HepG2 (cell line): ENCODE measurements at regions not wholly inside any gene's neighbourhood (a gene's known extent, or its start where the extent isn't known, plus 50 kb on each side); places are given as distances from the start of the nearest gene placed in this dataset.

Source experiments
- ATAC-seq: fragments of 200-7000 bp; cut with Tn5 transposase; 3 replicates; pipeline ENCODE4 v1.9.1; 2020; ENCODE audit warnings: mild to moderate bottlenecking, moderate library complexity
- BruUV-seq: library from RNA; stranded (reverse); fragments of 400-500 nt; replicated peaks from 2 replicates; lab custom pipeline; 2021; lab: Mats Ljungman, UMichigan
- CTCF ChIA-PET: fragments of 300-600 bp; formaldehyde crosslinking; extraction: SDS; loops from one replicate; lab custom pipeline; 2021; ENCODE audit warnings: low total read pairs, inconsistent platforms, low intra/inter-chr PET ratio; lab: Yijun Ruan, JAX
- POLR2A ChIA-PET: fragments of 350-600 bp; sonication (Branson Sonifier 250); formaldehyde crosslinking; loops from one replicate; lab custom pipeline; 2020; ENCODE audit warnings: antibody characterized with exemption, inconsistent platforms; lab: Yijun Ruan, JAX
- DNase-seq: peaks from one replicate; pipeline ENCODE4 v3.0.0-alpha.2; 2015; ENCODE audit warnings: low spot score
- FAIRE-seq: peaks from 3 replicates; lab custom pipeline; 2011; peaks lifted over from hg19 to GRCh38; lab: Jason Lieb, UNC
- H2AFZ ChIP-seq: one replicate; pipeline ENCODE4 v1.6.1; 2011; ENCODE audit warnings: low read length, inconsistent platforms
- H3K27ac ChIP-seq: fragments of 300-600 bp; 3 replicates; pipeline ENCODE4 v1.8.0; 2011; ENCODE audit warnings: mixed run types, mild to moderate bottlenecking, mixed read lengths, low read length, inconsistent platforms; ENCODE audit not compliant: insufficient read depth; ENCODE audit errors: extremely low read length
- H3K27me3 ChIP-seq, 2 experiments: fragments of 200-600 bp in 1 of 2; 2 replicates in 1 of 2; 3 replicates in 1 of 2; pipeline versions ENCODE4 v1.6.0 to v1.8.0; 2011; ENCODE audit warnings: low read length in 2 of 2, mild to moderate bottlenecking in 2 of 2, moderate library complexity in 2 of 2, inconsistent platforms in 1 of 2; ENCODE audit not compliant: insufficient read depth in 2 of 2, control insufficient read depth in 1 of 2
- H3K36me3 ChIP-seq, 2 experiments: fragments of 200-600 bp in 1 of 2; replicated peaks in 1 of 2; 2 replicates in 1 of 2; 3 replicates in 1 of 2; pipeline versions ENCODE4 v1.5.1 to v1.8.0; 2011; ENCODE audit warnings: low read length in 2 of 2, inconsistent platforms in 1 of 2; ENCODE audit not compliant: insufficient read depth in 2 of 2, control insufficient read depth in 1 of 2
- H3K4me1 ChIP-seq: 2 replicates; pipeline ENCODE4 v1.5.1; 2012; ENCODE audit warnings: low read length, inconsistent platforms; ENCODE audit not compliant: insufficient read depth
- H3K4me2 ChIP-seq: 2 replicates; pipeline ENCODE4 v1.6.0; 2011; ENCODE audit warnings: low read depth, low read length, inconsistent platforms
- H3K4me3 ChIP-seq, 3 experiments: fragments of 200-600 bp in 1 of 3; sonication (generic), shearing (Covaris generic) in 1 of 3; replicated peaks in 1 of 3; 2 replicates each; pipeline ENCODE4 v1.5.1; 2011 to 2016; ENCODE audit warnings: low read length in 3 of 3, inconsistent platforms in 2 of 3, low read depth in 2 of 3, mild to moderate bottlenecking in 2 of 3, control low read depth in 1 of 3, mixed read lengths in 1 of 3; ENCODE audit not compliant: insufficient read depth in 1 of 3
- H3K79me2 ChIP-seq: one replicate; pipeline ENCODE4 v1.6.1; 2011; ENCODE audit warnings: low read length, inconsistent platforms; ENCODE audit not compliant: insufficient read depth
- H3K9ac ChIP-seq: 2 replicates; pipeline ENCODE4 v1.6.0; 2011; ENCODE audit warnings: mild to moderate bottlenecking, low read depth, low read length, inconsistent platforms; ENCODE audit not compliant: insufficient read depth
- H3K9me3 ChIP-seq: 2 replicates; pipeline ENCODE4 v1.5.1; 2012; ENCODE audit warnings: mild to moderate bottlenecking, low read length
- H4K20me1 ChIP-seq: 2 replicates; pipeline ENCODE4 v1.6.0; 2011; ENCODE audit warnings: inconsistent platforms, mild to moderate bottlenecking, low read length, moderate library complexity; ENCODE audit not compliant: insufficient read depth
- CEBPG ChIP-seq: IDR thresholded peaks from 2 replicates; pipeline ENCODE4 v1.6.1; 2016
- POGZ ChIP-seq: sonication (generic); formaldehyde crosslinking; IDR thresholded peaks from 2 replicates; pipeline ENCODE4 v1.4.0; 2020; ENCODE audit warnings: mild to moderate bottlenecking, missing genetic modification reagents
- PPARG ChIP-seq: conservative IDR thresholded peaks from 2 replicates; pipeline ENCODE4 v1.6.1; 2016; ENCODE audit warnings: missing biosample characterization, missing genetic modification reagents
- SMC3 ChIP-seq: IDR thresholded peaks from 2 replicates; pipeline ENCODE4 v1.6.1; 2011; ENCODE audit warnings: low read length, improper control_type of control experiment
- STAG1 ChIP-seq: sonication (generic); formaldehyde crosslinking; IDR thresholded peaks from 2 replicates; pipeline ENCODE4 v1.4.0; 2020; ENCODE audit warnings: missing genetic modification reagents
- ZNF3 ChIP-seq: IDR thresholded peaks from 2 replicates; pipeline ENCODE4 v1.7.0; 2017; ENCODE audit warnings: inconsistent platforms
- ZNF674 ChIP-seq: sonication (generic); formaldehyde crosslinking; IDR thresholded peaks from 2 replicates; pipeline ENCODE4 v1.5.0; 2020; ENCODE audit warnings: low read depth, mild to moderate bottlenecking, missing genetic modification reagents
- ZNF83 ChIP-seq: sonication (generic); formaldehyde crosslinking; IDR thresholded peaks from 2 replicates; pipeline ENCODE4 v1.4.0; 2020; ENCODE audit warnings: missing genetic modification reagents, mild to moderate bottlenecking, borderline replicate concordance
- ZNF879 ChIP-seq: sonication (generic); formaldehyde crosslinking; IDR thresholded peaks from 2 replicates; pipeline ENCODE4 v1.8.1; 2023; ENCODE audit warnings: missing genetic modification reagents
- WGBS: methylation state at CpG from one replicate; pipeline ENCODE4 v1.1.6; 2017; ENCODE audit warnings: low lambda C conversion rate; 5-methylcytosine and 5-hydroxymethylcytosine counted together
- in situ Hi-C: cut with HindIII; loops from 2 replicates; pipeline ENCODE4 v1.10.0; 2017; ENCODE audit warnings: low pct_unique_long_range_greater_than_20kb; ENCODE audit not compliant: extremely low pct_ligation_motif_present
- intact Hi-C: fragments of 100-400 bp; cut with micrococcal nuclease; formaldehyde crosslinking; loops from one replicate; pipeline ENCODE4 v1.10.0; 2022; ENCODE audit not compliant: unreplicated experiment
- TF ChIP-seq, protein P1 (sequence below): IDR thresholded peaks from 2 replicates; pipeline ENCODE4 v1.6.1; 2016
- TF ChIP-seq, protein P2 (sequence below), 2 experiments: sonication (generic) in 1 of 2; formaldehyde crosslinking in 1 of 2; IDR thresholded peaks; 2 replicates each; pipeline versions ENCODE4 v1.5.1 to v1.6.1; 2011 to 2020; ENCODE audit warnings: borderline replicate concordance in 1 of 2, low read depth in 1 of 2, low read length in 1 of 2, mild to moderate bottlenecking in 1 of 2, missing genetic modification reagents in 1 of 2, moderate library complexity in 1 of 2
- TF ChIP-seq, protein P3 (sequence below): sonication (generic); formaldehyde crosslinking; IDR thresholded peaks from 2 replicates; pipeline ENCODE4 v1.5.0; 2020; ENCODE audit warnings: mild to moderate bottlenecking, missing genetic modification reagents, borderline replicate concordance

DNA sequence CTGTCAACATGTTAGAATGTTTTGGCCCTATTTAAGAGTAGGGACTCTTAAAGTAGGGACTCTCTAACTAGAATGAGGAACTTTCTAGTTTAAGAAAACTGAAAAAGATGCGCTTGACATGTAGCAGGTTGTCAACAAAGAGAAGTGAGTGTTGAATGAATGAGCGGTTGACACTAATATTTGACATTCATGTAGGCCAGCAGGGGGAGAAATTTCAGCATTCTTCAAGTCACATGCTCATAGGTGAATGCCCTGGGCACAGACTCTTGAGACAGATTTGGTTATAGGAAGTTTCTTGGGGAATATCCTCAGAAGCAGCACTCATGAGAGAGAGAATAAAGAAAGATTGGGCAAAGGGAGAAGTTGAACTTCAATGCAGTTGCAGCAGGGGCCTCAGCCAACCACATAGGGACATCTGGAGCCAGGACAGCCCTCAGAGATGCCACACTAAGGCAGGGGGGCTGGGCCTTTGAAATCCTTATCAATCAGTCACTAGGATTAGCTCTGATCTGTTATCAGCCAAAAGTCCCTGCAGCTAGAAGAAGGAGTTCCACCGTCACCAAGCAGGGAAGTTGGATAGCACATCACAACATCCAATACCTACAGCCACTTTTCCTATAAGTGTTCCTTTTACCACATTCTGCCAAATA, 145.1 kb upstream of the FKBP1C start:
- no TSS peak for BruUV-seq
- ChIA-PET POLR2A (no interaction called here), CTCF (interaction anchor here (1.4 kb wide), 1 partner anchor 206 kb away, joined by 17 read pairs; no protein-coding TSS in a partner anchor)
- WGBS = 4% methylated on average over 3 of the region's 3 CpGs
- no peak overlapping the region for H2AFZ ChIP-seq
- ATAC-seq (peak; percentile 83), DNase-seq (peak; percentile 35), FAIRE-seq (peak; percentile 56)
- H4K20me1 ChIP-seq = no peaks in the 10 kb centered on the region
- no peak overlapping the region for H3K4me2 ChIP-seq
- no peaks in the 10 kb centered on the region for H3K36me3 ChIP-seq
- H3K9me3 ChIP-seq = peaks cover 5% of the 10 kb centered on the region; the same call in 1 of the 2 replicates
- H3K27ac ChIP-seq = no peak overlapping the region
- H3K4me3 ChIP-seq = no peak overlapping the region
- no peaks in the 10 kb centered on the region for H3K4me1 ChIP-seq
- intact Hi-C loops (loop anchor here (1.0 kb wide), 2 partner anchors 206 to 736 kb away; no protein-coding TSS in a partner anchor), in situ Hi-C loops (loop anchor here (10.0 to 25.0 kb wide), 2 partner anchors 209 to 746 kb away; no protein-coding TSS in a partner anchor)
- no peak overlapping the region for H3K9ac ChIP-seq
- H3K79me2 ChIP-seq = no peaks in the 10 kb centered on the region
- H3K27me3 ChIP-seq = no peaks in the 10 kb centered on the region
- TF ChIP-seq ZNF3 (CRISPR knock-in tag) (peak; percentile 91), PPARG (CRISPR knock-in tag) (no peak), SMC3 (peak; percentile 48; the same call in 1 of the 2 replicates), CEBPG (CRISPR knock-in tag) (no peak), ZNF674 (no peak), STAG1 (peak; percentile 48), ZNF83 (no peak), ZNF879 (CRISPR knock-in tag) (no peak), POGZ (CRISPR knock-in tag) (no peak)
- TF ChIP-seq, protein P1, sequence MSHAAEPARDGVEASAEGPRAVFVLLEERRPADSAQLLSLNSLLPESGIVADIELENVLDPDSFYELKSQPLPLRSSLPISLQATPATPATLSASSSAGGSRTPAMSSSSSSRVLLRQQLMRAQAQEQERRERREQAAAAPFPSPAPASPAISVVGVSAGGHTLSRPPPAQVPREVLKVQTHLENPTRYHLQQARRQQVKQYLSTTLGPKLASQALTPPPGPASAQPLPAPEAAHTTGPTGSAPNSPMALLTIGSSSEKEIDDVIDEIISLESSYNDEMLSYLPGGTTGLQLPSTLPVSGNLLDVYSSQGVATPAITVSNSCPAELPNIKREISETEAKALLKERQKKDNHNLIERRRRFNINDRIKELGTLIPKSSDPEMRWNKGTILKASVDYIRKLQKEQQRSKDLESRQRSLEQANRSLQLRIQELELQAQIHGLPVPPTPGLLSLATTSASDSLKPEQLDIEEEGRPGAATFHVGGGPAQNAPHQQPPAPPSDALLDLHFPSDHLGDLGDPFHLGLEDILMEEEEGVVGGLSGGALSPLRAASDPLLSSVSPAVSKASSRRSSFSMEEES = peak; percentile 61; the same call in 1 of the 2 replicates
- TF ChIP-seq, protein P2, sequence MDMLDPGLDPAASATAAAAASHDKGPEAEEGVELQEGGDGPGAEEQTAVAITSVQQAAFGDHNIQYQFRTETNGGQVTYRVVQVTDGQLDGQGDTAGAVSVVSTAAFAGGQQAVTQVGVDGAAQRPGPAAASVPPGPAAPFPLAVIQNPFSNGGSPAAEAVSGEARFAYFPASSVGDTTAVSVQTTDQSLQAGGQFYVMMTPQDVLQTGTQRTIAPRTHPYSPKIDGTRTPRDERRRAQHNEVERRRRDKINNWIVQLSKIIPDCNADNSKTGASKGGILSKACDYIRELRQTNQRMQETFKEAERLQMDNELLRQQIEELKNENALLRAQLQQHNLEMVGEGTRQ (IDR thresholded peaks at IDR 0.05; ENCODE audit: low read depth, low read length) = no peak
- TF ChIP-seq, protein P2 (CRISPR knock-in tag; IDR thresholded peaks at IDR 0.05; ENCODE audit: borderline replicate concordance) = peak; percentile 50; the same call in 1 of the 2 replicates
- TF ChIP-seq, protein P3, sequence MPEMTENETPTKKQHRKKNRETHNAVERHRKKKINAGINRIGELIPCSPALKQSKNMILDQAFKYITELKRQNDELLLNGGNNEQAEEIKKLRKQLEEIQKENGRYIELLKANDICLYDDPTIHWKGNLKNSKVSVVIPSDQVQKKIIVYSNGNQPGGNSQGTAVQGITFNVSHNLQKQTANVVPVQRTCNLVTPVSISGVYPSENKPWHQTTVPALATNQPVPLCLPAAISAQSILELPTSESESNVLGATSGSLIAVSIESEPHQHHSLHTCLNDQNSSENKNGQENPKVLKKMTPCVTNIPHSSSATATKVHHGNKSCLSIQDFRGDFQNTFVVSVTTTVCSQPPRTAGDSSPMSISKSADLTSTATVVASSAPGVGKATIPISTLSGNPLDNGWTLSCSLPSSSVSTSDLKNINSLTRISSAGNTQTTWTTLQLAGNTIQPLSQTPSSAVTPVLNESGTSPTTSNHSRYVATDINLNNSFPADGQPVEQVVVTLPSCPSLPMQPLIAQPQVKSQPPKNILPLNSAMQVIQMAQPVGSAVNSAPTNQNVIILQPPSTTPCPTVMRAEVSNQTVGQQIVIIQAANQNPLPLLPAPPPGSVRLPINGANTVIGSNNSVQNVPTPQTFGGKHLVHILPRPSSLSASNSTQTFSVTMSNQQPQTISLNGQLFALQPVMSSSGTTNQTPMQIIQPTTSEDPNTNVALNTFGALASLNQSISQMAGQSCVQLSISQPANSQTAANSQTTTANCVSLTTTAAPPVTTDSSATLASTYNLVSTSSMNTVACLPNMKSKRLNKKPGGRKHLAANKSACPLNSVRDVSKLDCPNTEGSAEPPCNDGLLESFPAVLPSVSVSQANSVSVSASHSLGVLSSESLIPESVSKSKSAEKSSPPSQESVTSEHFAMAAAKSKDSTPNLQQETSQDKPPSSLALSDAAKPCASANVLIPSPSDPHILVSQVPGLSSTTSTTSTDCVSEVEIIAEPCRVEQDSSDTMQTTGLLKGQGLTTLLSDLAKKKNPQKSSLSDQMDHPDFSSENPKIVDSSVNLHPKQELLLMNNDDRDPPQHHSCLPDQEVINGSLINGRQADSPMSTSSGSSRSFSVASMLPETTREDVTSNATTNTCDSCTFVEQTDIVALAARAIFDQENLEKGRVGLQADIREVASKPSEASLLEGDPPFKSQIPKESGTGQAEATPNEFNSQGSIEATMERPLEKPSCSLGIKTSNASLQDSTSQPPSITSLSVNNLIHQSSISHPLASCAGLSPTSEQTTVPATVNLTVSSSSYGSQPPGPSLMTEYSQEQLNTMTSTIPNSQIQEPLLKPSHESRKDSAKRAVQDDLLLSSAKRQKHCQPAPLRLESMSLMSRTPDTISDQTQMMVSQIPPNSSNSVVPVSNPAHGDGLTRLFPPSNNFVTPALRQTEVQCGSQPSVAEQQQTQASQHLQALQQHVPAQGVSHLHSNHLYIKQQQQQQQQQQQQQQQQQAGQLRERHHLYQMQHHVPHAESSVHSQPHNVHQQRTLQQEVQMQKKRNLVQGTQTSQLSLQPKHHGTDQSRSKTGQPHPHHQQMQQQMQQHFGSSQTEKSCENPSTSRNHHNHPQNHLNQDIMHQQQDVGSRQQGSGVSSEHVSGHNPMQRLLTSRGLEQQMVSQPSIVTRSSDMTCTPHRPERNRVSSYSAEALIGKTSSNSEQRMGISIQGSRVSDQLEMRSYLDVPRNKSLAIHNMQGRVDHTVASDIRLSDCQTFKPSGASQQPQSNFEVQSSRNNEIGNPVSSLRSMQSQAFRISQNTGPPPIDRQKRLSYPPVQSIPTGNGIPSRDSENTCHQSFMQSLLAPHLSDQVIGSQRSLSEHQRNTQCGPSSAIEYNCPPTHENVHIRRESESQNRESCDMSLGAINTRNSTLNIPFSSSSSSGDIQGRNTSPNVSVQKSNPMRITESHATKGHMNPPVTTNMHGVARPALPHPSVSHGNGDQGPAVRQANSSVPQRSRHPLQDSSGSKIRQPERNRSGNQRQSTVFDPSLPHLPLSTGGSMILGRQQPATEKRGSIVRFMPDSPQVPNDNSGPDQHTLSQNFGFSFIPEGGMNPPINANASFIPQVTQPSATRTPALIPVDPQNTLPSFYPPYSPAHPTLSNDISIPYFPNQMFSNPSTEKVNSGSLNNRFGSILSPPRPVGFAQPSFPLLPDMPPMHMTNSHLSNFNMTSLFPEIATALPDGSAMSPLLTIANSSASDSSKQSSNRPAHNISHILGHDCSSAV (CRISPR knock-in tag) = no peak
